ENCODE measurements at regions not wholly inside any gene's neighbourhood (a gene's known extent, or its start where the extent isn't known, plus 50 kb on each side); places are given as distances from the start of the nearest gene placed in this dataset.

GRCh38 chr15:94588993-94589392 is 357.6 kb downstream of the MCTP2 start (continued):
- no peak for TF ChIP-seq CHD7 (IDR thresholded peaks at IDR 0.05; ENCODE audit: insufficient replicate concordance, low read length)

All from H1 (cell line).